22Rv1 (cell line): ENCODE measurements at regions not wholly inside any gene's neighbourhood (a gene's known extent, or its start where the extent isn't known, plus 50 kb on each side); places are given as distances from the start of the nearest gene placed in this dataset.
"Not testable (repeated sequence)": the region's sequence is repeated elsewhere in the genome, so short reads cannot be mapped to it uniquely, and the experiment has no call there.

Experiments
- CTCF ChIP-seq: fragments of 450-650 bp; IDR thresholded peaks from 2 replicates; pipeline ENCODE4 v1.5.1; 2017; ENCODE audit warnings: mild to moderate bottlenecking
- ZFX ChIP-seq: fragments of 450-650 bp; IDR thresholded peaks from 2 replicates; pipeline ENCODE4 v1.6.1; 2017; ENCODE audit warnings: antibody characterized with exemption, borderline replicate concordance

DNA sequence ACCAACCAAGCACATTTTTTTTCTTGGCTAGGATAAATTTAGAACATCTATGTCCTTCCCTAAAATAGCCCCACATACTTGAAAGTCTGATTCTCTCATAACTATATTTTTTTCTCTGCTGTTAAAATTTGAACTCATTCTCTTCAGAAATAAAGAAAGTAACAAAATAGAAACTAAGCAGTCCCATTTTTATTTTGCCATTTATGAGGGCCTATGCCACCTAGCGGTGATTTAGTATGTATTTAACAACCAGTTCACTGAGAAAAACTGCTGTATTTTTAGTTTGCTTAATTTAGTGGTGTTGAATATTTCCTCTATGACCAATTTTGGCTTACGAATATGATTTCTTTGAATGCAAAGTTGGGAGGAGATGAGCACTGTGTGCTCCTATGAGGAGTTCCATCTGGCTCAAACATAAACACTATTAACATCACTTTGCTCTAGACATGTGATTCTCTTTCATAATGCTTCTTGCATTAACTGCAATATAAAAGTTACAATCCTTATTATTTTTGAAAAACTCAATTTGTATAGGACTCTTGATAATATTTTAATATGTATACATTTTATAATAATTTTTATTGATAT, 116.6 kb downstream of the SYT15B start:
- TF ChIP-seq CTCF: peak; percentile 39
- not testable (repeated sequence) for TF ChIP-seq ZFX
